ENCODE measurements at regions not wholly inside any gene's neighbourhood (a gene's known extent, or its start where the extent isn't known, plus 50 kb on each side); places are given as distances from the start of the nearest gene placed in this dataset.

DNA sequence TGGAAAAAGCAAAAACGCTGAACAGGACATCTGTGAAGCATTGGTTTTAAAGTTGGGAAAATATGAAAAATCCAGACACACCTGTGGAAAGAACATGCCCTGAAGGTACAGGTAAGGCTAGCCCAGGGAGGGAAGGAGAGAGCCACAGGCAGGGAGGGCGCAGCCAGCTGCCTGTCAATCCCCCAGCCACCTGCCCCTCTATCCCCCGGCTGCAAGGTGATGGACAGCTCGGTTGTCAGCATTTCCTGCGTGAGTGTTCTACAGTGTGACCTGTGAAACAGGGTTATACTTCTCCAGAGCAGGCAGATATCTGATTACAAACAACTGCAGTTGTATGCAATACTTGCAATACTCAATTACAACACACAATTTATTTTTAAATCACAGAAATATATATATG is 358.1 kb downstream of the SMOC2 start:
- TF ChIP-seq, protein P1, sequence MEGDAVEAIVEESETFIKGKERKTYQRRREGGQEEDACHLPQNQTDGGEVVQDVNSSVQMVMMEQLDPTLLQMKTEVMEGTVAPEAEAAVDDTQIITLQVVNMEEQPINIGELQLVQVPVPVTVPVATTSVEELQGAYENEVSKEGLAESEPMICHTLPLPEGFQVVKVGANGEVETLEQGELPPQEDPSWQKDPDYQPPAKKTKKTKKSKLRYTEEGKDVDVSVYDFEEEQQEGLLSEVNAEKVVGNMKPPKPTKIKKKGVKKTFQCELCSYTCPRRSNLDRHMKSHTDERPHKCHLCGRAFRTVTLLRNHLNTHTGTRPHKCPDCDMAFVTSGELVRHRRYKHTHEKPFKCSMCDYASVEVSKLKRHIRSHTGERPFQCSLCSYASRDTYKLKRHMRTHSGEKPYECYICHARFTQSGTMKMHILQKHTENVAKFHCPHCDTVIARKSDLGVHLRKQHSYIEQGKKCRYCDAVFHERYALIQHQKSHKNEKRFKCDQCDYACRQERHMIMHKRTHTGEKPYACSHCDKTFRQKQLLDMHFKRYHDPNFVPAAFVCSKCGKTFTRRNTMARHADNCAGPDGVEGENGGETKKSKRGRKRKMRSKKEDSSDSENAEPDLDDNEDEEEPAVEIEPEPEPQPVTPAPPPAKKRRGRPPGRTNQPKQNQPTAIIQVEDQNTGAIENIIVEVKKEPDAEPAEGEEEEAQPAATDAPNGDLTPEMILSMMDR (IDR thresholded peaks at IDR 0.05) = no peak
- TF ChIP-seq CHD2 (IDR thresholded peaks at IDR 0.05; ENCODE audit: low read length, partially characterized antibody) = no peak

Data from A549 (cell line).